ENCODE measurements at regions not wholly inside any gene's neighbourhood (a gene's known extent, or its start where the extent isn't known, plus 50 kb on each side); places are given as distances from the start of the nearest gene placed in this dataset.

GRCh38 chr20:48292806-48293205, 507.5 kb upstream of the SULF2 start:
- no peak for DNase-seq

GRCh38 chr20:48291896-48292295, 506.6 kb upstream of the SULF2 start:
- DNase-seq, result no peak

GRCh38 chr20:48288930-48289507, 503.7 kb upstream of the SULF2 start:
- DNase-seq, result no peak

- no peak for DNase-seq
Measured at GRCh38 chr20:48287552-48288170, 502.4 kb upstream of the SULF2 start.

- no peak for DNase-seq
Measured at GRCh38 chr20:48287021-48287494, 501.8 kb upstream of the SULF2 start.

GRCh38 chr20:48286601-48287000, 501.3 kb upstream of the SULF2 start:
- no peak for DNase-seq

- DNase-seq, result no peak
Measured at GRCh38 chr20:48285656-48286055, 500.4 kb upstream of the SULF2 start.

GRCh38 chr20:48284837-48285236, 499.6 kb upstream of the SULF2 start:
- DNase-seq, result no peak

- DNase-seq, result no peak
Measured at GRCh38 chr20:48284315-48284714, 499.0 kb upstream of the SULF2 start.

GRCh38 chr20:48283470-48284110, 498.3 kb upstream of the SULF2 start:
- DNase-seq, result no peak

- DNase-seq, result no peak
Measured at GRCh38 chr20:48282591-48283228, 497.4 kb upstream of the SULF2 start.

GRCh38 chr20:48281501-48281900, 496.2 kb upstream of the SULF2 start:
- no peak for DNase-seq

GRCh38 chr20:48278961-48279481, 493.7 kb upstream of the SULF2 start:
- DNase-seq, result no peak

GRCh38 chr20:48277266-48277665, 492.0 kb upstream of the SULF2 start:
- DNase-seq, result no peak

- no peak for DNase-seq
Measured at GRCh38 chr20:48276021-48276342, 490.7 kb upstream of the SULF2 start.

GRCh38 chr20:48275286-48276020, 490.2 kb upstream of the SULF2 start:
- no peak for DNase-seq

GRCh38 chr20:48273843-48274242, 488.6 kb upstream of the SULF2 start:
- no peak for DNase-seq

- DNase-seq, result no peak
Measured at GRCh38 chr20:48270885-48271284, 485.6 kb upstream of the SULF2 start.

- no peak for DNase-seq
Measured at GRCh38 chr20:48267860-48268633, 482.8 kb upstream of the SULF2 start.

- DNase-seq, result no peak
Measured at GRCh38 chr20:48266571-48266970, 481.3 kb upstream of the SULF2 start.

GRCh38 chr20:48265791-48266190, 480.5 kb upstream of the SULF2 start:
- DNase-seq, result no peak

GRCh38 chr20:48262955-48263354, 477.7 kb upstream of the SULF2 start:
- DNase-seq, result no peak
